ENCODE measurements at regions not wholly inside any gene's neighbourhood (a gene's known extent, or its start where the extent isn't known, plus 50 kb on each side); places are given as distances from the start of the nearest gene placed in this dataset.
A peak's percentile ranks its signal among the peaks of the same experiment; 100 is the strongest.

DNA sequence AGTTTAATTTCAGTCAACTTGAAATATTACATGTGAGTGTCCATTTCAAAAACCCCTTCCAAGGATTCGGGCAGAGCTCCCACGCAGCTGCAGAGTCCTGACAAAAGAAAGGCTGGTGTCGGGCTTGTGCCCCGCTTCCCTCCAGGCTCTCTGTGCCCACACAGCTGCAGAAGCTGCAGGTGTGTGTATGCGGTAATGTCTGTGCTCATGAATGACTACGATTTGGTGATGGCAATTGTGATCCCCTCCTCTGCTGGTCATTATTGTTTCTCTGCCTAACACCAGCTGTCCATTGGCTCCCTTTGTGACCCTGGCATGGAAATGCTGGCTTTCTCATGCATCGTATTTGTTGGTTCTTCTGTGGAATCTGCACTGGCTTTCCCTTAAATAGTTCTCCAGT is 224.8 kb downstream of the NUP35 start:
- no peaks in the 10 kb centered on the region for H3K27me3 ChIP-seq (replicated peaks in 2 of 5; ENCODE audit: control insufficient read depth in 4 of 5, insufficient read depth in 5 of 5, low read length in 4 of 5)
- no peak overlapping the region for H3K4me3 ChIP-seq (ENCODE audit: control insufficient read depth in 1 of 7, extremely low read depth in 1 of 7, insufficient read depth in 4 of 7, low read depth in 2 of 7, low read length in 6 of 7)
- ChIA-PET POLR2A (no interaction called here), CTCF (no interaction called here)
- H3K36me3 ChIP-seq (ENCODE audit: control insufficient read depth in 4 of 4, insufficient read depth in 4 of 4, low read length in 3 of 4): no peaks in the 10 kb centered on the region
- no peak for DNase-seq
- no peaks in the 10 kb centered on the region for H3K4me1 ChIP-seq (ENCODE audit: control extremely low read depth in 1 of 4, control insufficient read depth in 4 of 4, insufficient read depth in 4 of 4, low read length in 3 of 4)
- H3K27ac ChIP-seq (ENCODE audit: insufficient read depth in 1 of 2, low read depth in 1 of 2, low read length in 2 of 2, poor library complexity in 1 of 2, severe bottlenecking in 2 of 2): no peak overlapping the region
- 96% methylated on average over 4 of the region's 7 CpGs for WGBS (ENCODE audit: insufficient coverage)
- no peaks in the 10 kb centered on the region for H3K9me3 ChIP-seq (ENCODE audit: control extremely low read depth in 1 of 5, control insufficient read depth in 4 of 5, insufficient read depth in 2 of 5, low read depth in 1 of 5, low read length in 4 of 5)

DNA sequence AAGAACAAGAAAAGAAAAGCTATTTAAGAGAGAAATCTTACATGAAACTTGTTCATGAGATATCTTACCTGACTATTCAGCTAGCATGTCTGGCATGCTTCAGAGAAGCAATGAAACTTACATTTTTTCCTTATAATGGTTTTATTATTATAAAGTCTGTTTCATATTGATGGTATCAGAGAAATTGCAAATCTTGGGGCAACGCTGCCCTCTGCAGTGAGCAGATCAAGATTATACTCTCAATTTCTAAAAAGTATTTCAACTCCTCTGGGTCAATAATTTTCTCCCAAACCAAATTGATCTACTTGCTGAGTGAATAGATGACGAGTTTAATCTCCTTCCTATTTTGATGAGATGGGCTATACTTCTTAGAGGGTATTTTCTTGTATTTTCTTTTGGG is 235.6 kb downstream of the NUP35 start:
- H3K4me1 ChIP-seq (ENCODE audit: control extremely low read depth in 1 of 4, control insufficient read depth in 4 of 4, insufficient read depth in 4 of 4, low read length in 3 of 4): no peaks in the 10 kb centered on the region
- H3K27me3 ChIP-seq (replicated peaks in 2 of 5; ENCODE audit: control insufficient read depth in 4 of 5, insufficient read depth in 5 of 5, low read length in 4 of 5): no peaks in the 10 kb centered on the region
- CTCF ChIA-PET: interaction anchor here (1.2 kb wide), 1 partner anchor 112 kb away, joined by 6 read pairs; no protein-coding TSS in a partner anchor
- no peaks in the 10 kb centered on the region for H3K9me3 ChIP-seq (ENCODE audit: control extremely low read depth in 1 of 5, control insufficient read depth in 4 of 5, insufficient read depth in 2 of 5, low read depth in 1 of 5, low read length in 4 of 5)
- H3K4me3 ChIP-seq (ENCODE audit: control insufficient read depth in 1 of 7, extremely low read depth in 1 of 7, insufficient read depth in 4 of 7, low read depth in 2 of 7, low read length in 6 of 7): no peak overlapping the region
- H3K27ac ChIP-seq (ENCODE audit: insufficient read depth in 1 of 2, low read depth in 1 of 2, low read length in 2 of 2, poor library complexity in 1 of 2, severe bottlenecking in 2 of 2): no peak overlapping the region
- H3K36me3 ChIP-seq (ENCODE audit: control insufficient read depth in 4 of 4, insufficient read depth in 4 of 4, low read length in 3 of 4): no peaks in the 10 kb centered on the region
- DNase-seq: no peak
- POLR2A ChIA-PET: no interaction called here
- no CpG with 5 or more reads among the region's 2 CpGs for WGBS (ENCODE audit: insufficient coverage)

DNA sequence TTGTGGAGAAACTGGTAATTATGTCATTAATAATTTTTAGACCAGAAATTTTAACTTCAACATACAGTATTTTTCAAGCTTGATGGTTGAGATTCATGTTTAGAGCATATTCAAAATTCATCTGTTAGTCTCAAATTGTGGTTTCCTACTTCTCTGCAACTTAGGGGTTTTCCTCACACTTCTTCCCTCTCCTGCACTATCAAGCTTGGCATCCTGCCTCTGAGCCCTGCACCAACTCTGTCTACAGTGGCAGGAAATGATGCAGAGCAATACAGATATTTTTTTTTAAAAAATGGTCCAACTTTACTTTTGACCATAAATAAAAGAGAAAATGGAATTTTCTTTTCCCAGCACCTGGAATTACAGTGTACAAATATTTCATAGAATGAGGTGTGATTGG is 247.3 kb downstream of the NUP35 start:
- Histone ChIP-seq H3K36me3 (ENCODE audit: control insufficient read depth in 4 of 4, insufficient read depth in 4 of 4, low read length in 3 of 4) (no peaks in the 10 kb centered on the region), H3K4me1 (ENCODE audit: control extremely low read depth in 1 of 4, control insufficient read depth in 4 of 4, insufficient read depth in 4 of 4, low read length in 3 of 4) (peaks cover 0 to 13% (median 5%) of the 10 kb centered on the region in 4 experiments), H3K27me3 (replicated peaks in 2 of 5; ENCODE audit: control insufficient read depth in 4 of 5, insufficient read depth in 5 of 5, low read length in 4 of 5) (no peaks in the 10 kb centered on the region), H3K9me3 (ENCODE audit: control extremely low read depth in 1 of 5, control insufficient read depth in 4 of 5, insufficient read depth in 2 of 5, low read depth in 1 of 5, low read length in 4 of 5) (peaks cover 0 to 2% (median 0%) of the 10 kb centered on the region in 5 experiments), H3K27ac (ENCODE audit: insufficient read depth in 1 of 2, low read depth in 1 of 2, low read length in 2 of 2, poor library complexity in 1 of 2, severe bottlenecking in 2 of 2) (no peak overlapping the region), H3K4me3 (ENCODE audit: control insufficient read depth in 1 of 7, extremely low read depth in 1 of 7, insufficient read depth in 4 of 7, low read depth in 2 of 7, low read length in 6 of 7) (no peak overlapping the region)
- DNase-seq: peak; percentile 29 to 84 (median 82)
- CTCF ChIA-PET: no interaction called here
- POLR2A ChIA-PET: interaction anchor here (0.6 kb wide), 1 partner anchor 1945 kb away, joined by 3 read pairs; no protein-coding TSS in a partner anchor

DNA sequence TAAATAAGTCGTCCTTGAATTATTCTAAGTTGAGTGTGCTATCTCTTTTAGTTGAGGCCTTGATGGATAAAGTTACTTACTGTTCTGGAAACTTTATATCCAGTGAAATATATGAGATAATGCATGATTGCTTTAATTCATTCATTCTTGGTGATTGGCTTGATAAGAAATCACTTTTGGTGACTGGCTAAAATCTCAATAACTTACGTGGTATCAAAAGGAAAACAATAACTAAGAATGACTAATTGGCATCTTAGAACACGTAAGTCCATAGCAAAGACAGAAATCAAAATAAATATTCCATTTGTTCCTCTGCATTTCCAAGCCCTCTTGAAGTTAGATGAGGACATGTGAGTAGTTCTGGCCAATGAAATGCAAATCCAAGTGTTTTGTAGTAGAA is 251.6 kb downstream of the NUP35 start:
- Histone ChIP-seq H3K4me3 (ENCODE audit: control insufficient read depth in 1 of 7, extremely low read depth in 1 of 7, insufficient read depth in 4 of 7, low read depth in 2 of 7, low read length in 6 of 7) (no peak overlapping the region), H3K9me3 (ENCODE audit: control extremely low read depth in 1 of 5, control insufficient read depth in 4 of 5, insufficient read depth in 2 of 5, low read depth in 1 of 5, low read length in 4 of 5) (no peaks in the 10 kb centered on the region), H3K36me3 (ENCODE audit: control insufficient read depth in 4 of 4, insufficient read depth in 4 of 4, low read length in 3 of 4) (no peaks in the 10 kb centered on the region), H3K27ac (ENCODE audit: insufficient read depth in 1 of 2, low read depth in 1 of 2, low read length in 2 of 2, poor library complexity in 1 of 2, severe bottlenecking in 2 of 2) (no peak overlapping the region), H3K4me1 (ENCODE audit: control extremely low read depth in 1 of 4, control insufficient read depth in 4 of 4, insufficient read depth in 4 of 4, low read length in 3 of 4) (peaks cover 0 to 10% (median 5%) of the 10 kb centered on the region in 4 experiments), H3K27me3 (replicated peaks in 2 of 5; ENCODE audit: control insufficient read depth in 4 of 5, insufficient read depth in 5 of 5, low read length in 4 of 5) (no peaks in the 10 kb centered on the region)
- POLR2A ChIA-PET: no interaction called here
- DNase-seq: no peak
- no CpG with 5 or more reads among the region's 3 CpGs for WGBS (ENCODE audit: insufficient coverage)
- CTCF ChIA-PET: interaction anchor here (0.6 kb wide), 1 partner anchor 1088 kb away, joined by 3 read pairs; no protein-coding TSS in a partner anchor

DNA sequence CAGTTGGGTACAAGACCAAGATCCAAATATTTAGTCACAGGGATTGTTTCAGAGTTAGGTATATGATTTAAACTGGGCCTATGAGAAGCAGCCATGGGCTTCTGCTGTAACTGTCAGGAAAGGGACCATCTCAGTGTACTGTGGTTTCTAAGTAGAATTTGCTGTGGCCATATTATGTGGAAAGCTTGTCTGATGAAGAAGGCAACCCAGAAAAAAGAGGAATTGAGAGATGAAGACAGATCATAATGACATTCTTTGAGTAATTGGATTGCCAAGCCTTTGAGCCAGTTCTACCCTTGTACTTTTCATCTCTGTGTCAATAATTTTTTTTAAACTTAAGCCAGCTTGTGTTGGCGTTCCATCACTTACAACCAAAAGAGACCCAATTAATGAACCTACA is 259.6 kb downstream of the NUP35 start:
- DNase-seq: no peak
- no peaks in the 10 kb centered on the region for H3K27me3 ChIP-seq (replicated peaks in 2 of 5; ENCODE audit: control insufficient read depth in 4 of 5, insufficient read depth in 5 of 5, low read length in 4 of 5)
- POLR2A ChIA-PET: no interaction called here
- peaks cover 0 to 8% (median 2%) of the 10 kb centered on the region in 5 experiments for H3K9me3 ChIP-seq (ENCODE audit: control extremely low read depth in 1 of 5, control insufficient read depth in 4 of 5, insufficient read depth in 2 of 5, low read depth in 1 of 5, low read length in 4 of 5)
- H3K27ac ChIP-seq (ENCODE audit: insufficient read depth in 1 of 2, low read depth in 1 of 2, low read length in 2 of 2, poor library complexity in 1 of 2, severe bottlenecking in 2 of 2): no peak overlapping the region
- no CpG with 5 or more reads among the region's 1 CpG for WGBS (ENCODE audit: insufficient coverage)
- no peak overlapping the region for H3K4me3 ChIP-seq (ENCODE audit: control insufficient read depth in 1 of 7, extremely low read depth in 1 of 7, insufficient read depth in 4 of 7, low read depth in 2 of 7, low read length in 6 of 7)
- CTCF ChIA-PET: no interaction called here
- no peaks in the 10 kb centered on the region for H3K4me1 ChIP-seq (ENCODE audit: control extremely low read depth in 1 of 4, control insufficient read depth in 4 of 4, insufficient read depth in 4 of 4, low read length in 3 of 4)
- H3K36me3 ChIP-seq (ENCODE audit: control insufficient read depth in 4 of 4, insufficient read depth in 4 of 4, low read length in 3 of 4): no peaks in the 10 kb centered on the region

DNA sequence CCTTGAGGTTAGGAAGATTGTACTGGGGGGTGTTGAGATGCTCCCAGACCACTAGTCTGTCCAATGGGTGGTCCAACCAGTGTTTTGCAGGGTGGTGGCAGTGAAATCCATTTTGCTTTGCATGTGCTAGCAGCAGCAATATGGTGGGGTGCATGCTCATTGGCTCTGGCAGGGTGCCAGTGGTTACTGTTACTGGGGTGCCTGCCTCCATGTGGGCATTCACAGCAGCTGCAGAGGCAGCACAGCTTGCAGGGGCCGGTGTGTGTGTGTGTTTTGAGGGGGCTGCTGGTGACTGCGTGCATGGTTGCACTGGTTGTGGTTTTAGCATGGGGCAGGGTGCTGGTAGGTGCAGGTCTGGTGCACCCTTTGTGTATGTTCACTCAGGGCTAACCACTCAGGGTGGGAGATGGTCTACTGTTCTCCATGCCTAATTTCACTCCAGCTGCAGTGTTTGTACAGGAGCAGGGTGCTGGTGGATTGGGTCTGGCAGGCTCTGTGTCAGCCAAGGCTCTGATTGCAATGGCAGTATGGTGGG is 265.4 kb downstream of the NUP35 start:
- CTCF ChIA-PET: no interaction called here

DNA sequence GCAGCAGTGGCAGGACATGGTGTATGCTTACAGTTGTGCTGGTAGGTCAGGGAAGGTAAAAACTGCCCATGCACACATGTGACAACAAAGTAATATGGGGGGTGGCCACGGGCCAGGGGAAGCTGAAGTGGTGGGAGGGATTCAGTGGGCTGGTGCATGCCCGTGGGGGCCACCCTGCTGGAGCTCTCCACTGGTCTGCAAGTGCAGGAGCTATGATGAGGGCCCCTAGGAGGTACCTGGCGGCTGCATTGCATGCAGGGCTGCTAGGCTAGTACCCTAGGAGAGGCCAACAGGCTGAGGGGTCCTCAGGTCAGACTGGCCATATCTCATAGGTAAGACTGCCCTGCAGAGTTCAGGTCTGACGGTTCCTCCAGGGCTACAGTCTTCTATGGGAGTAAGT is 265.9 kb downstream of the NUP35 start:
- CTCF ChIA-PET: no interaction called here
- no peak overlapping the region for H3K4me3 ChIP-seq (ENCODE audit: control insufficient read depth in 1 of 7, extremely low read depth in 1 of 7, insufficient read depth in 4 of 7, low read depth in 2 of 7, low read length in 6 of 7)
- no peak overlapping the region for H3K27ac ChIP-seq (ENCODE audit: insufficient read depth in 1 of 2, low read depth in 1 of 2, low read length in 2 of 2, poor library complexity in 1 of 2, severe bottlenecking in 2 of 2)
- DNase-seq: no peak
- POLR2A ChIA-PET: no interaction called here
- H3K4me1 ChIP-seq (ENCODE audit: control extremely low read depth in 1 of 4, control insufficient read depth in 4 of 4, insufficient read depth in 4 of 4, low read length in 3 of 4): no peaks in the 10 kb centered on the region
- peaks cover 0 to 8% (median 2%) of the 10 kb centered on the region in 5 experiments for H3K9me3 ChIP-seq (ENCODE audit: control extremely low read depth in 1 of 5, control insufficient read depth in 4 of 5, insufficient read depth in 2 of 5, low read depth in 1 of 5, low read length in 4 of 5)
- no peaks in the 10 kb centered on the region for H3K27me3 ChIP-seq (replicated peaks in 2 of 5; ENCODE audit: control insufficient read depth in 4 of 5, insufficient read depth in 5 of 5, low read length in 4 of 5)
- H3K36me3 ChIP-seq (ENCODE audit: control insufficient read depth in 4 of 4, insufficient read depth in 4 of 4, low read length in 3 of 4): no peaks in the 10 kb centered on the region
- whole genome bisulfite sequencing (ENCODE audit: insufficient coverage): 97% methylated on average over 4 of the region's 4 CpGs

More for the DNA sequence above, 265.4 kb downstream of the NUP35 start:
- H3K4me1 ChIP-seq (ENCODE audit: control extremely low read depth in 1 of 4, control insufficient read depth in 4 of 4, insufficient read depth in 4 of 4, low read length in 3 of 4): no peaks in the 10 kb centered on the region
- 100% methylated on average over 1 of the region's 2 CpGs for WGBS (ENCODE audit: insufficient coverage)
- no peak overlapping the region for H3K4me3 ChIP-seq (ENCODE audit: control insufficient read depth in 1 of 7, extremely low read depth in 1 of 7, insufficient read depth in 4 of 7, low read depth in 2 of 7, low read length in 6 of 7)
- peaks cover 0 to 8% (median 2%) of the 10 kb centered on the region in 5 experiments for H3K9me3 ChIP-seq (ENCODE audit: control extremely low read depth in 1 of 5, control insufficient read depth in 4 of 5, insufficient read depth in 2 of 5, low read depth in 1 of 5, low read length in 4 of 5)
- DNase-seq: no peak
- H3K36me3 ChIP-seq (ENCODE audit: control insufficient read depth in 4 of 4, insufficient read depth in 4 of 4, low read length in 3 of 4): no peaks in the 10 kb centered on the region
- POLR2A ChIA-PET: no interaction called here
- no peaks in the 10 kb centered on the region for H3K27me3 ChIP-seq (replicated peaks in 2 of 5; ENCODE audit: control insufficient read depth in 4 of 5, insufficient read depth in 5 of 5, low read length in 4 of 5)
- no peak overlapping the region for H3K27ac ChIP-seq (ENCODE audit: insufficient read depth in 1 of 2, low read depth in 1 of 2, low read length in 2 of 2, poor library complexity in 1 of 2, severe bottlenecking in 2 of 2)

Measured in common myeloid progenitor, CD34-positive (primary cell).